Osteoblast (primary cell): ENCODE measurements at regions not wholly inside any gene's neighbourhood (a gene's known extent, or its start where the extent isn't known, plus 50 kb on each side); places are given as distances from the start of the nearest gene placed in this dataset.

Source experiments
- DNase-seq: peaks from one replicate; pipeline ENCODE4 v3.0.0; 2011; ENCODE audit warnings: low spot score, mixed read lengths; ENCODE audit not compliant: insufficient read length; ENCODE audit errors: missing footprints
- H2AFZ ChIP-seq: 2 replicates; pipeline ENCODE4 v1.6.0; 2011; ENCODE audit warnings: mild to moderate bottlenecking, low read length
- H3K27ac ChIP-seq: 2 replicates; pipeline ENCODE4 v1.5.1; 2011; ENCODE audit warnings: mild to moderate bottlenecking, low read depth, low read length, moderate library complexity
- H3K27me3 ChIP-seq: 2 replicates; pipeline ENCODE4 v1.6.0; 2012; ENCODE audit warnings: mild to moderate bottlenecking, control low read depth, inconsistent platforms, low read length, moderate library complexity; ENCODE audit not compliant: insufficient read depth
- H3K36me3 ChIP-seq: 2 replicates; pipeline ENCODE4 v1.5.1; 2011; ENCODE audit warnings: mild to moderate bottlenecking, low read length, control low read depth, moderate library complexity; ENCODE audit not compliant: insufficient read depth
- H3K4me1 ChIP-seq: 2 replicates; pipeline ENCODE4 v1.5.1; 2011; ENCODE audit warnings: mild to moderate bottlenecking, low read length, control low read depth, moderate library complexity; ENCODE audit not compliant: insufficient read depth
- H3K4me2 ChIP-seq: 2 replicates; pipeline ENCODE4 v1.6.0; 2011; ENCODE audit warnings: mild to moderate bottlenecking, low read length; ENCODE audit not compliant: insufficient read depth
- H3K4me3 ChIP-seq: fragments of 200-600 bp; sonication (generic); 3 replicates; pipeline ENCODE4 v1.5.1; 2012; ENCODE audit warnings: mild to moderate bottlenecking, low read length, inconsistent platforms; ENCODE audit not compliant: insufficient read depth
- H3K79me2 ChIP-seq: 2 replicates; pipeline ENCODE4 v1.6.0; 2012; ENCODE audit warnings: mild to moderate bottlenecking, low read length, control low read depth, inconsistent platforms; ENCODE audit not compliant: insufficient read depth
- H3K9me3 ChIP-seq: 2 replicates; pipeline ENCODE4 v1.5.1; 2011; ENCODE audit warnings: low read depth, low read length, control low read depth
- H4K20me1 ChIP-seq: 2 replicates; pipeline ENCODE4 v1.6.0; 2012; ENCODE audit warnings: mild to moderate bottlenecking, low read length, control low read depth; ENCODE audit not compliant: insufficient read depth
- CTCF ChIP-seq: IDR thresholded peaks from 2 replicates; pipeline ENCODE4 v1.5.1; 2011; ENCODE audit warnings: mild to moderate bottlenecking, low read depth, low read length, moderate library complexity; ENCODE audit errors: extremely low read depth

DNA sequence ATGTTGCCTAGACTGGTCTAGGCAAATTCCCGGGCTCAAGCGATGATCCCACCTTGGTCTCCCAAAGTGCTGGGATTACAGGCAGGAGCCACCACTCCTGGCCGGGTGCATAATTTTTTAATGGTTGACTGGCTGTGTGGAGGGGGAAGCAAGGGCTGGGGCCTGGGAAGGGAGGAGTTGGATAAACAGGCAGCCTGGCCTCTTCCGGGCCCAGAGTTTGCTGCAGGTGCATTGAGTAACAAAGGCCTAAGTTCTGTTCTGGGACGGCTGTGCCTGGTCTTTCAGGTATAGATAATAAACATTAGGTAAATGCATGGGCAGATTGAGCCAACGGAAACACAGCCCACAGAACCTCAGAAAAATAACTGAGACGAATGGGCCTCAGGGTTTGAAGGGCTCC, 191.3 kb upstream of the TBX3 start:
- no peaks in the 10 kb centered on the region for H3K4me1 ChIP-seq
- no peak for DNase-seq
- no peaks in the 10 kb centered on the region for H3K36me3 ChIP-seq
- H3K4me3 ChIP-seq, result no peak overlapping the region
- no peak overlapping the region for H3K4me2 ChIP-seq
- H4K20me1 ChIP-seq, result no peaks in the 10 kb centered on the region
- H3K27ac ChIP-seq, result no peak overlapping the region
- no peak overlapping the region for H2AFZ ChIP-seq
- TF ChIP-seq CTCF, result no peak
- H3K9me3 ChIP-seq, result no peaks in the 10 kb centered on the region
- H3K27me3 ChIP-seq, result peaks cover 6% of the 10 kb centered on the region
- H3K79me2 ChIP-seq, result no peaks in the 10 kb centered on the region

DNA sequence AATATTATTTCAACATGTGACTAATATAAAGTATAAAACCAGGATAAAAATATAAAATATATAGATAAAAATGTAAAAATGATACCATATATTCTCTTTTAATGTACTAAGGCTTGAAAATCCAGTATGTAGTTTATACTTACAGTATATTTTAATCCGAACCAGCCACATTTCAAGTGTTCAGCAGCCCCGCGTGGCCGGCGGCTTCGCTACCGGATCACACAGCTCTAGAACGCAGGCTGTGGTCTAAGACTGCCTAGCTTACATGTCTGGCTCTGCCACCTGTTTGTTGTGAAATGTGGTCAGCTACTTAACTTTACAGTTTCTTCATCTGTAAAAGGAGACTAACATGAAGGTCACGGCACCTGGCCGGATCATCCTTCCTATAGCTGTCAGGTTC, 189.7 kb upstream of the TBX3 start:
- TF ChIP-seq CTCF, result no peak
- Histone ChIP-seq H3K4me2 (no peak overlapping the region), H3K4me3 (no peak overlapping the region), H3K27ac (no peak overlapping the region), H4K20me1 (no peaks in the 10 kb centered on the region), H3K79me2 (no peaks in the 10 kb centered on the region), H3K9me3 (no peaks in the 10 kb centered on the region), H3K27me3 (peaks cover 4% of the 10 kb centered on the region), H2AFZ (no peak overlapping the region), H3K36me3 (no peaks in the 10 kb centered on the region), H3K4me1 (no peaks in the 10 kb centered on the region)
- DNase-seq, result no peak

DNA sequence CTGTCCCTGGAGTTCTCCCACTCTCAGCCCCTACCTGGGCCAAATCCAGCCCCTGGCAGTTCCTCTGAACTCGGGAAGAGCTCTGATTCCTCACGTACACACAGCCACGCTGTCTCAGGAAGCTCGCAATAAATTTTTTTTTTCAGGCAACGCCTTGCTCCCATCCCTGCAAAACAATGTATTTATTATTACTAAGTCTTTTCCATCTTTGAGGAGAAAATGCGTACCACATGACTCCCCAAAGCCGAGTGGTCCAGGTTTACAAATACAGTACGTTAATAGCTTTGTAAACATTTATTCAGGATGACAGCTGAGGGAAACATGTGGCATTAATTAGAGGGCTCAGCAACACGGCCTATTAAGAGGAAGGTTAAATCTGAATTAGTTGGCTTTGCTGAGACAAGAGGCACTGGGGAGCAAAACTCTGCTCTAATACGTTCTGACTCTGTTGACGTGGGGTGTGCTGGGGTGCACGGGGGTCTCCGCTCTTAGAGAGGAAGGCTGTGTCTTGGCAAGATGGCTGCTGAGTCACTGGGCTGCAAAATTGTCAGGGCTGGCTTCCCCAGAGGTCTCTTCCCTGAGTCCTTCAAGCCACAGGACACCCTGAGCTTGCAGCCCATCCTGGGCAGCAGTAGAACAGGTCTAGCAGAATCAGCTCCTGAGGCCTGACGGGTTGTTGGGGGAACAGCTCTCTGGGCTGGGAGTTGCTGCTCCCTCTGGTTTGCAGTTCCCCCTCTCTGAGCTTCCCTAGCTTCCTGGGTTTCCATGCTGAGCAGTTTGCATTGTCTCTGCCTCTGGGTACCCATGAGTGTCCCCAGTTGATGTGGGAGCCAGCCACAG, 185.2 kb upstream of the TBX3 start:
- no peak for DNase-seq
- Histone ChIP-seq H3K9me3 (no peaks in the 10 kb centered on the region), H2AFZ (peak overlapping the region; percentile 35), H3K36me3 (no peaks in the 10 kb centered on the region), H4K20me1 (no peaks in the 10 kb centered on the region), H3K27ac (no peak overlapping the region), H3K4me2 (no peak overlapping the region), H3K4me1 (no peaks in the 10 kb centered on the region), H3K27me3 (peaks cover 4% of the 10 kb centered on the region), H3K4me3 (no peak overlapping the region), H3K79me2 (no peaks in the 10 kb centered on the region)
- TF ChIP-seq CTCF, result no peak

DNA sequence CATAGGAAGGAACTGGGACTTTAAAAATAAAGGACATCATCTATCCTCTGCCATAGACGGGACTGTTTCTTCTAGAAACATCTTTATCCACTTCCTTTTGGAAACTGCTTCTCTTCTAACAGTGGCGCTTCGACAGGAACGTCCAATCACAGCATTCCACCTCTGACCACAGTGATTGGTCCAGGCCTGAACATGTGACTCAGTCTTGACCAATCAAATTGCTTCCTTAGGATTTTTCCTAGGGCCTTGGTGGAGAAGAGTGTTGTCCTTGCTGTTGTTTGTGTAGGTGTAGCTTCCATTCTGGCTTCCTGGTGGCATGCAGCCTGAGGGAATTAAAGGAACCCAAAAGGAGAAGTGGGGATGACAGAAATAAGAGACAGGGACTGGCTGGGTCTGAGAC, 182.4 kb upstream of the TBX3 start:
- Histone ChIP-seq H4K20me1 (no peaks in the 10 kb centered on the region), H3K4me3 (no peak overlapping the region), H3K27me3 (peaks cover 4% of the 10 kb centered on the region), H3K27ac (no peak overlapping the region), H3K9me3 (no peaks in the 10 kb centered on the region), H2AFZ (no peak overlapping the region), H3K4me2 (no peak overlapping the region), H3K79me2 (no peaks in the 10 kb centered on the region), H3K4me1 (no peaks in the 10 kb centered on the region), H3K36me3 (no peaks in the 10 kb centered on the region)
- no peak for DNase-seq
- no peak for TF ChIP-seq CTCF
